Neuronal stem cell (in vitro differentiated cells): ENCODE measurements at regions not wholly inside any gene's neighbourhood (a gene's known extent, or its start where the extent isn't known, plus 50 kb on each side); places are given as distances from the start of the nearest gene placed in this dataset.

Source experiments
- DNase-seq: peaks from one replicate; pipeline ENCODE4 v3.0.0-alpha.2; 2013; ENCODE audit warnings: low spot score
- H2AFZ ChIP-seq: one replicate; pipeline ENCODE4 v1.6.1; 2013; ENCODE audit warnings: mild to moderate bottlenecking, low read length, inconsistent platforms
- H2AK5ac ChIP-seq: 2 replicates; pipeline ENCODE4 v1.6.1; 2013; ENCODE audit warnings: low read depth, mild to moderate bottlenecking, inconsistent platforms, low read length, moderate library complexity, mixed read lengths
- H2BK120ac ChIP-seq: 2 replicates; pipeline ENCODE4 v1.6.1; 2013; ENCODE audit warnings: low read depth, mild to moderate bottlenecking, inconsistent platforms, low read length, moderate library complexity, mixed read lengths
- H2BK12ac ChIP-seq: one replicate; pipeline ENCODE4 v1.6.1; 2013; ENCODE audit warnings: low read length, inconsistent platforms
- H2BK15ac ChIP-seq: 2 replicates; pipeline ENCODE4 v1.6.1; 2013; ENCODE audit warnings: mild to moderate bottlenecking, low read length, inconsistent platforms, mixed read lengths
- H2BK5ac ChIP-seq: one replicate; pipeline ENCODE4 v1.6.1; 2013; ENCODE audit warnings: inconsistent platforms, mild to moderate bottlenecking, low read length, moderate library complexity
- H3K14ac ChIP-seq: one replicate; pipeline ENCODE4 v1.6.1; 2013; ENCODE audit warnings: low read length, inconsistent platforms
- H3K18ac ChIP-seq: 2 replicates; pipeline ENCODE4 v1.6.1; 2013; ENCODE audit warnings: low read length, inconsistent platforms
- H3K23ac ChIP-seq: 2 replicates; pipeline ENCODE4 v1.6.1; 2013; ENCODE audit warnings: low read depth, mild to moderate bottlenecking, mixed read lengths, low read length, inconsistent platforms; ENCODE audit not compliant: poor library complexity
- H3K27ac ChIP-seq: replicated peaks from 3 replicates; pipeline ENCODE4 v1.5.1; 2013; ENCODE audit warnings: low read length, inconsistent platforms
- H3K27me3 ChIP-seq, 3 experiments: 2 replicates each; pipeline ENCODE4 v1.6.1; 2013; ENCODE audit warnings: low read length in 3 of 3, mild to moderate bottlenecking in 2 of 3, inconsistent platforms in 1 of 3, low read depth in 1 of 3, mixed read lengths in 1 of 3, moderate library complexity in 1 of 3; ENCODE audit not compliant: control insufficient read depth in 3 of 3, insufficient read depth in 3 of 3
- H3K36me3 ChIP-seq, 2 donors: replicated peaks in 1 of 2; 2 replicates each; pipeline ENCODE4 v1.6.1; 2013; ENCODE audit warnings: low read length in 2 of 2; ENCODE audit not compliant: control insufficient read depth in 2 of 2, insufficient read depth in 2 of 2
- H3K4ac ChIP-seq: 2 replicates; pipeline ENCODE4 v1.6.1; 2013; ENCODE audit warnings: inconsistent platforms, mild to moderate bottlenecking, low read length, moderate library complexity
- H3K4me1 ChIP-seq, 2 donors: 1 replicate in 1 of 2; 2 replicates in 1 of 2; pipeline ENCODE4 v1.6.1; 2013; ENCODE audit warnings: low read length in 2 of 2, low read depth in 1 of 2; ENCODE audit not compliant: control insufficient read depth in 2 of 2, insufficient read depth in 1 of 2
- H3K4me2 ChIP-seq: one replicate; pipeline ENCODE4 v1.6.1; 2013; ENCODE audit warnings: mild to moderate bottlenecking, low read length, inconsistent platforms; ENCODE audit not compliant: insufficient read depth, poor library complexity, severe bottlenecking
- H3K4me3 ChIP-seq, 2 donors: 2 replicates each; pipeline ENCODE4 v1.5.1; 2013; ENCODE audit warnings: low read length in 2 of 2, mild to moderate bottlenecking in 2 of 2, inconsistent platforms in 1 of 2, moderate library complexity in 1 of 2
- H3K79me1 ChIP-seq: one replicate; pipeline ENCODE4 v1.6.1; 2013; ENCODE audit warnings: low read depth, mild to moderate bottlenecking, inconsistent platforms, low read length, moderate library complexity
- H3K9ac ChIP-seq: one replicate; pipeline ENCODE4 v1.6.1; 2013; ENCODE audit warnings: mild to moderate bottlenecking, low read depth, low read length, inconsistent platforms; ENCODE audit not compliant: poor library complexity
- H3K9me3 ChIP-seq, 2 donors: replicated peaks in 1 of 2; 2 replicates each; pipeline versions ENCODE3 to v1.6.1; 2013; ENCODE audit warnings: low read length in 2 of 2, mild to moderate bottlenecking in 2 of 2, inconsistent platforms in 1 of 2, low read depth in 1 of 2, mixed read lengths in 1 of 2, moderate library complexity in 1 of 2; ENCODE audit not compliant: control insufficient read depth in 2 of 2, insufficient read depth in 1 of 2
- H4K8ac ChIP-seq: one replicate; pipeline ENCODE4 v1.6.1; 2013; ENCODE audit warnings: low read depth, mild to moderate bottlenecking, inconsistent platforms, low read length, moderate library complexity
- H4K91ac ChIP-seq: one replicate; pipeline ENCODE4 v1.6.1; 2013; ENCODE audit warnings: low read length, low read depth, mild to moderate bottlenecking, inconsistent platforms; ENCODE audit not compliant: poor library complexity
- WGBS, 2 donors: extraction: QIAGEN DNeasy Blood & Tissue Kit; methylation state at CpG; one replicate each; pipeline ENCODE4 v1.1.7; 2013; ENCODE audit warnings: missing lambda C conversion rate in 2 of 2, mixed read lengths in 1 of 2; ENCODE audit not compliant: insufficient read length in 2 of 2, insufficient replicate concordance in 1 of 2; ENCODE audit errors: extremely low coverage in 2 of 2; 5-methylcytosine and 5-hydroxymethylcytosine counted together

GRCh38 chr5:96177303-96177869, 215.7 kb upstream of the ELL2 start:
- Histone ChIP-seq H3K79me1 (no peaks in the 10 kb centered on the region), H2BK5ac (no peak overlapping the region), H3K9me3 (no peaks in the 10 kb centered on the region), H3K14ac (no peak overlapping the region), H3K18ac (no peak overlapping the region), H3K4me3 (no peak overlapping the region), H3K36me3 (no peaks in the 10 kb centered on the region), H3K23ac (no peak overlapping the region), H2AK5ac (no peak overlapping the region), H2BK12ac (no peak overlapping the region), H4K8ac (no peak overlapping the region), H3K9ac (no peak overlapping the region), H3K27me3 (no peaks in the 10 kb centered on the region), H3K4me1 (no peaks in the 10 kb centered on the region), H3K27ac (no peak overlapping the region), H3K4me2 (no peak overlapping the region), H4K91ac (no peak overlapping the region), H2BK120ac (no peak overlapping the region), H3K4ac (no peak overlapping the region), H2BK15ac (no peak overlapping the region), H2AFZ (no peak overlapping the region)
- no peak for DNase-seq
- WGBS, 2 donors: no CpG with 5 or more reads among the region's 5 CpGs

- H3K9ac ChIP-seq: no peak overlapping the region
- no peaks in the 10 kb centered on the region for H3K4me1 ChIP-seq
- no peak overlapping the region for H2BK15ac ChIP-seq
- H3K23ac ChIP-seq: no peak overlapping the region
- no peak overlapping the region for H2BK12ac ChIP-seq
- no peak overlapping the region for H4K8ac ChIP-seq
- no peak overlapping the region for H3K4ac ChIP-seq
- H3K18ac ChIP-seq: no peak overlapping the region
- H3K9me3 ChIP-seq: no peaks in the 10 kb centered on the region
- H3K27me3 ChIP-seq: no peaks in the 10 kb centered on the region
- no peak overlapping the region for H2BK5ac ChIP-seq
- H2AK5ac ChIP-seq: no peak overlapping the region
- no peak overlapping the region for H2BK120ac ChIP-seq
- WGBS, 2 donors: no CpG with 5 or more reads among the region's 2 CpGs
- no peak for DNase-seq
- no peak overlapping the region for H3K4me3 ChIP-seq
- H3K36me3 ChIP-seq: no peaks in the 10 kb centered on the region
- no peaks in the 10 kb centered on the region for H3K79me1 ChIP-seq
- H2AFZ ChIP-seq: no peak overlapping the region
- no peak overlapping the region for H3K14ac ChIP-seq
- no peak overlapping the region for H3K27ac ChIP-seq
- no peak overlapping the region for H3K4me2 ChIP-seq
- H4K91ac ChIP-seq: no peak overlapping the region
These were observed 214.4 kb upstream of the ELL2 start for GRCh38 chr5:96176022-96176421.

- no peaks in the 10 kb centered on the region for H3K27me3 ChIP-seq
- DNase-seq: no peak
- WGBS, 2 donors: no CpG with 5 or more reads among the region's 2 CpGs
These were observed 213.4 kb upstream of the ELL2 start for GRCh38 chr5:96175090-96175489.

GRCh38 chr5:96173366-96173765, 211.7 kb upstream of the ELL2 start:
- no peak overlapping the region for H2BK120ac ChIP-seq
- no CpG with 5 or more reads among the region's 1 CpG for WGBS, 2 donors
- DNase-seq: no peak
- H4K91ac ChIP-seq: no peak overlapping the region
- H3K79me1 ChIP-seq: no peaks in the 10 kb centered on the region
- H3K4me3 ChIP-seq: no peak overlapping the region
- H3K14ac ChIP-seq: no peak overlapping the region
- H3K36me3 ChIP-seq: no peaks in the 10 kb centered on the region
- H3K18ac ChIP-seq: no peak overlapping the region
- H4K8ac ChIP-seq: no peak overlapping the region
- H3K4me2 ChIP-seq: no peak overlapping the region
- no peak overlapping the region for H2BK15ac ChIP-seq
- no peak overlapping the region for H3K23ac ChIP-seq
- no peak overlapping the region for H3K9ac ChIP-seq
- no peak overlapping the region for H2BK5ac ChIP-seq
- H3K9me3 ChIP-seq: no peaks in the 10 kb centered on the region
- H2BK12ac ChIP-seq: no peak overlapping the region
- no peak overlapping the region for H2AFZ ChIP-seq
- no peaks in the 10 kb centered on the region for H3K27me3 ChIP-seq
- no peak overlapping the region for H3K27ac ChIP-seq
- H3K4ac ChIP-seq: no peak overlapping the region
- no peaks in the 10 kb centered on the region for H3K4me1 ChIP-seq
- no peak overlapping the region for H2AK5ac ChIP-seq

More at GRCh38 chr5:96175090-96175489, 213.4 kb upstream of the ELL2 start:
- no peak overlapping the region for H3K9ac ChIP-seq
- no peaks in the 10 kb centered on the region for H3K4me1 ChIP-seq
- no peak overlapping the region for H2BK5ac ChIP-seq
- no peak overlapping the region for H3K14ac ChIP-seq
- H3K23ac ChIP-seq: no peak overlapping the region
- no peak overlapping the region for H4K8ac ChIP-seq
- no peak overlapping the region for H4K91ac ChIP-seq
- no peaks in the 10 kb centered on the region for H3K36me3 ChIP-seq
- H2BK120ac ChIP-seq: no peak overlapping the region
- no peak overlapping the region for H3K4me2 ChIP-seq
- H3K9me3 ChIP-seq: no peaks in the 10 kb centered on the region
- no peak overlapping the region for H3K18ac ChIP-seq
- no peak overlapping the region for H3K4ac ChIP-seq
- no peak overlapping the region for H2AK5ac ChIP-seq
- H2BK15ac ChIP-seq: no peak overlapping the region
- H2AFZ ChIP-seq: no peak overlapping the region
- H3K27ac ChIP-seq: no peak overlapping the region
- no peak overlapping the region for H3K4me3 ChIP-seq
- H2BK12ac ChIP-seq: no peak overlapping the region
- no peaks in the 10 kb centered on the region for H3K79me1 ChIP-seq
